Neural progenitor cell (in vitro differentiated cells): ENCODE measurements at regions not wholly inside any gene's neighbourhood (a gene's known extent, or its start where the extent isn't known, plus 50 kb on each side); places are given as distances from the start of the nearest gene placed in this dataset.

Experiments used
- DNase-seq: peaks from one replicate; pipeline ENCODE4 v3.0.0-alpha.2; 2016; ENCODE audit warnings: low spot score
- H2AFZ ChIP-seq: fragments of 200-600 bp; sonication (generic); replicated peaks from 2 replicates; pipeline ENCODE4 v1.6.1; 2016; ENCODE audit warnings: antibody characterized with exemption
- H3F3A ChIP-seq: fragments of 200-600 bp; sonication (generic); 2 replicates; pipeline ENCODE4 v1.6.1; 2016; ENCODE audit warnings: antibody characterized with exemption, low read depth
- H3K27ac ChIP-seq: fragments of 200-600 bp; sonication (generic); 2 replicates; pipeline ENCODE4 v1.5.1; 2016; ENCODE audit warnings: mild to moderate bottlenecking
- H3K27me3 ChIP-seq: fragments of 200-600 bp; sonication (generic); 2 replicates; pipeline ENCODE4 v1.6.1; 2016; ENCODE audit warnings: mild to moderate bottlenecking, moderate library complexity
- H3K36me3 ChIP-seq: fragments of 200-600 bp; sonication (generic); 2 replicates; pipeline ENCODE4 v1.5.1; 2016
- H3K4me1 ChIP-seq: fragments of 200-600 bp; sonication (generic); 2 replicates; pipeline ENCODE4 v1.6.1; 2016; ENCODE audit warnings: mixed run types
- H3K4me2 ChIP-seq: fragments of 200-600 bp; sonication (generic); 2 replicates; pipeline ENCODE4 v1.6.1; 2016
- H3K4me3 ChIP-seq: fragments of 200-600 bp; sonication (generic); 2 replicates; pipeline ENCODE4 v1.5.1; 2016
- H3K79me2 ChIP-seq: fragments of 200-600 bp; sonication (generic); 2 replicates; pipeline ENCODE4 v1.6.1; 2016; ENCODE audit warnings: low read depth
- H3K9ac ChIP-seq: fragments of 200-600 bp; sonication (generic); 2 replicates; pipeline ENCODE4 v1.6.1; 2016
- H3K9me3 ChIP-seq: fragments of 200-600 bp; sonication (generic); 2 replicates; pipeline ENCODE4 v1.5.1; 2016; ENCODE audit warnings: low read depth
- H4K20me1 ChIP-seq: fragments of 200-600 bp; sonication (generic); 2 replicates; pipeline ENCODE4 v1.6.1; 2016; ENCODE audit warnings: low read depth
- H3K27ac Mint-ChIP-seq: 3 replicates; pipeline ENCODE4 v1.8.0; 2021; ENCODE audit warnings: mixed read lengths
- H3K27me3 Mint-ChIP-seq: 2 replicates; pipeline ENCODE4 v1.8.0; 2022; ENCODE audit warnings: low read depth, mild to moderate bottlenecking, inconsistent platforms, moderate library complexity, mixed read lengths; ENCODE audit not compliant: insufficient read depth
- H3K36me3 Mint-ChIP-seq: 3 replicates; pipeline ENCODE4 v1.8.0; 2021; ENCODE audit warnings: mixed read lengths
- H3K4me1 Mint-ChIP-seq: 3 replicates; pipeline ENCODE4 v1.8.0; 2021; ENCODE audit warnings: mixed read lengths
- H3K4me3 Mint-ChIP-seq: 3 replicates; pipeline ENCODE4 v1.8.0; 2021; ENCODE audit warnings: mild to moderate bottlenecking, moderate library complexity, mixed read lengths
- H3K9me3 Mint-ChIP-seq: 3 replicates; pipeline ENCODE4 v1.8.0; 2020; ENCODE audit warnings: mixed read lengths
- CTCF ChIP-seq: fragments of 200-600 bp; sonication (generic); IDR thresholded peaks from 2 replicates; pipeline ENCODE4 v1.5.1; 2017; ENCODE audit warnings: antibody characterized with exemption, mild to moderate bottlenecking
- EZH2 ChIP-seq: fragments of 200-600 bp; sonication (generic); IDR thresholded peaks from 2 replicates; pipeline ENCODE4 v1.6.1; 2017; ENCODE audit warnings: antibody characterized with exemption, mild to moderate bottlenecking, moderate library complexity
- EZH2phosphoT487 ChIP-seq: fragments of 200-600 bp; sonication (generic); IDR thresholded peaks from 2 replicates; pipeline ENCODE4 v1.6.1; 2017; ENCODE audit warnings: antibody characterized with exemption

- no peaks in the 10 kb centered on the region for H3K9me3 Mint-ChIP-seq
- H3K9me3 ChIP-seq: no peaks in the 10 kb centered on the region
- no peaks in the 10 kb centered on the region for H3K27me3 ChIP-seq
- H3K9ac ChIP-seq: no peak overlapping the region
- H3K4me3 ChIP-seq: no peak overlapping the region
- DNase-seq: no peak
- H3K36me3 ChIP-seq: no peaks in the 10 kb centered on the region
- H3K4me1 Mint-ChIP-seq: peaks cover 8% of the 10 kb centered on the region
- no peak for TF ChIP-seq EZH2phosphoT487
- no peak for TF ChIP-seq CTCF
- no peak for TF ChIP-seq EZH2
- H3K4me2 ChIP-seq: no peak overlapping the region
- H3K27ac ChIP-seq: no peak overlapping the region
- no peaks in the 10 kb centered on the region for H3K36me3 Mint-ChIP-seq
- H3K79me2 ChIP-seq: no peaks in the 10 kb centered on the region
- no peak overlapping the region for H3K4me3 Mint-ChIP-seq
- H3K27ac Mint-ChIP-seq: no peak overlapping the region
- H2AFZ ChIP-seq: no peak overlapping the region
- no peaks in the 10 kb centered on the region for H3F3A ChIP-seq
- no peaks in the 10 kb centered on the region for H4K20me1 ChIP-seq
- peaks cover 2% of the 10 kb centered on the region for H3K4me1 ChIP-seq
- no peaks in the 10 kb centered on the region for H3K27me3 Mint-ChIP-seq
These were observed 587.2 kb downstream of the EPM2A start for GRCh38 chr6:145147981-145148749.

GRCh38 chr6:145148776-145149175, 586.5 kb downstream of the EPM2A start:
- Histone ChIP-seq H3K9me3 (no peaks in the 10 kb centered on the region), H3K4me2 (no peak overlapping the region), H3K9ac (no peak overlapping the region), H3K27ac (no peak overlapping the region), H2AFZ (no peak overlapping the region), H3F3A (no peaks in the 10 kb centered on the region), H3K4me3 (no peak overlapping the region), H3K27me3 (no peaks in the 10 kb centered on the region), H3K4me1 (peaks cover 6% of the 10 kb centered on the region), H4K20me1 (no peaks in the 10 kb centered on the region), H3K79me2 (no peaks in the 10 kb centered on the region), H3K36me3 (no peaks in the 10 kb centered on the region)
- DNase-seq: no peak
- no peaks in the 10 kb centered on the region for H3K36me3 Mint-ChIP-seq
- no peak for TF ChIP-seq EZH2phosphoT487
- no peak for TF ChIP-seq EZH2
- TF ChIP-seq CTCF: no peak
- H3K4me3 Mint-ChIP-seq: no peak overlapping the region
- H3K27ac Mint-ChIP-seq: no peak overlapping the region
- peaks cover 12% of the 10 kb centered on the region for H3K4me1 Mint-ChIP-seq
- H3K27me3 Mint-ChIP-seq: no peaks in the 10 kb centered on the region
- H3K9me3 Mint-ChIP-seq: no peaks in the 10 kb centered on the region

- Mint-ChIP-seq H3K9me3 (peaks cover 2% of the 10 kb centered on the region), H3K4me3 (no peak overlapping the region)
- H3F3A ChIP-seq: no peaks in the 10 kb centered on the region
These were observed 583.7 kb downstream of the EPM2A start for GRCh38 chr6:145151624-145152023.

More at GRCh38 chr6:145151624-145152023, 583.7 kb downstream of the EPM2A start:
- Histone ChIP-seq H3K79me2 (no peaks in the 10 kb centered on the region), H3K27me3 (no peaks in the 10 kb centered on the region), H4K20me1 (no peaks in the 10 kb centered on the region), H3K4me1 (peaks cover 6% of the 10 kb centered on the region), H3K4me3 (no peak overlapping the region), H3K4me2 (no peak overlapping the region), H2AFZ (no peak overlapping the region), H3K36me3 (no peaks in the 10 kb centered on the region), H3K27ac (no peak overlapping the region), H3K9ac (no peak overlapping the region), H3K9me3 (no peaks in the 10 kb centered on the region)
- Mint-ChIP-seq H3K27me3 (no peaks in the 10 kb centered on the region), H3K4me1 (peaks cover 12% of the 10 kb centered on the region), H3K27ac (no peak overlapping the region), H3K36me3 (no peaks in the 10 kb centered on the region)
- DNase-seq: no peak
- no peak for TF ChIP-seq EZH2phosphoT487
- TF ChIP-seq CTCF: no peak
- TF ChIP-seq EZH2: no peak
